ENCODE measurements at regions not wholly inside any gene's neighbourhood (a gene's known extent, or its start where the extent isn't known, plus 50 kb on each side); places are given as distances from the start of the nearest gene placed in this dataset.
"Not testable (repeated sequence)": the region's sequence is repeated elsewhere in the genome, so short reads cannot be mapped to it uniquely, and the experiment has no call there.

GRCh38 chr6:167690931-167691330 is 135.8 kb upstream of the AFDN start:
- Histone ChIP-seq H3K27ac (peak overlapping the region in 1 of 2 donors; percentile 4), H3K27me3 (no peaks in the 10 kb centered on the region), H3K36me3 (ENCODE audit: low read depth, missing control alignments) (no peaks in the 10 kb centered on the region), H3K9me3 (no peaks in the 10 kb centered on the region), H3K4me1 (peaks cover 21% of the 10 kb centered on the region), H3K4me3 (no peak overlapping the region)
- TF ChIP-seq CTCF (IDR thresholded peaks at IDR 0.05) (no peak), POLR2A (IDR thresholded peaks at IDR 0.05) (no peak)
- no peak for DNase-seq
- WGBS, 2 donors = 77 to 86% methylated on average over 6 of the region's 6 CpGs
- intact Hi-C loops (cut with DNase I; ENCODE audit: low total_unique reads) = no loop called here

- no peaks in the 10 kb centered on the region for H3K9me3 ChIP-seq
- H3K36me3 ChIP-seq (ENCODE audit: low read depth, missing control alignments) = no peaks in the 10 kb centered on the region
- 81 to 82% methylated on average over 12 to 13 of the region's 13 CpGs for WGBS, 2 donors
- peak overlapping the region in 1 of 2 donors; percentile 26 for H3K27ac ChIP-seq
- H3K4me3 ChIP-seq = no peak overlapping the region
- DNase-seq = no peak
- no peaks in the 10 kb centered on the region for H3K27me3 ChIP-seq
- intact Hi-C loops (cut with DNase I; ENCODE audit: low total_unique reads) = no loop called here
- TF ChIP-seq POLR2A (IDR thresholded peaks at IDR 0.05) (no peak), CTCF (IDR thresholded peaks at IDR 0.05) (no peak)
- peaks cover 21% of the 10 kb centered on the region for H3K4me1 ChIP-seq
These were observed 135.0 kb upstream of the AFDN start for GRCh38 chr6:167691533-167692312.

GRCh38 chr6:167693478-167693877 is 133.2 kb upstream of the AFDN start:
- H3K4me3 ChIP-seq; H3K9me3 ChIP-seq; H3K36me3 ChIP-seq (ENCODE audit: low read depth, missing control alignments); DNase-seq; intact Hi-C loops (cut with DNase I; ENCODE audit: low total_unique reads); H3K27me3 ChIP-seq; H3K27ac ChIP-seq: not testable (repeated sequence)
- peaks cover 21% of the 10 kb centered on the region for H3K4me1 ChIP-seq
- WGBS, 2 donors = 59 to 84% methylated on average over 7 to 8 of the region's 8 CpGs

- 96% methylated on average over 13 of the region's 13 CpGs for WGBS, 2 donors
- no peaks in the 10 kb centered on the region for H3K36me3 ChIP-seq (ENCODE audit: low read depth, missing control alignments)
- no peak overlapping the region for H3K27ac ChIP-seq
- no peaks in the 10 kb centered on the region for H3K27me3 ChIP-seq
- H3K4me3 ChIP-seq = no peak overlapping the region
- H3K9me3 ChIP-seq = no peaks in the 10 kb centered on the region
- no peak for DNase-seq
- no peak for TF ChIP-seq POLR2A (IDR thresholded peaks at IDR 0.05)
- no peak for TF ChIP-seq CTCF (IDR thresholded peaks at IDR 0.05)
- intact Hi-C loops (cut with DNase I; ENCODE audit: low total_unique reads) = no loop called here
- H3K4me1 ChIP-seq = peaks cover 27% of the 10 kb centered on the region
These were observed 130.9 kb upstream of the AFDN start for GRCh38 chr6:167695831-167696230.

GRCh38 chr6:167696296-167696695 is 130.4 kb upstream of the AFDN start:
- DNase-seq = no peak
- WGBS, 2 donors = 89 to 98% methylated on average over 6 of the region's 6 CpGs
- Histone ChIP-seq H3K4me1 (peaks cover 22% of the 10 kb centered on the region), H3K27me3 (no peaks in the 10 kb centered on the region), H3K9me3 (no peaks in the 10 kb centered on the region), H3K36me3 (ENCODE audit: low read depth, missing control alignments) (no peaks in the 10 kb centered on the region), H3K27ac (no peak overlapping the region), H3K4me3 (no peak overlapping the region)
- TF ChIP-seq CTCF (IDR thresholded peaks at IDR 0.05) = no peak
- no peak for TF ChIP-seq POLR2A (IDR thresholded peaks at IDR 0.05)
- intact Hi-C loops (cut with DNase I; ENCODE audit: low total_unique reads) = no loop called here
